ENCODE measurements at regions not wholly inside any gene's neighbourhood (a gene's known extent, or its start where the extent isn't known, plus 50 kb on each side); places are given as distances from the start of the nearest gene placed in this dataset.

GRCh38 chr5:86814315-86814714 is 196.6 kb downstream of the COX7C start:
- no peak for TF ChIP-seq CTCF (conservative IDR thresholded peaks at IDR 0.05)
- TF ChIP-seq ZFX (IDR thresholded peaks at IDR 0.05), result no peak
- no peak overlapping the region for H3K27ac ChIP-seq

DNA sequence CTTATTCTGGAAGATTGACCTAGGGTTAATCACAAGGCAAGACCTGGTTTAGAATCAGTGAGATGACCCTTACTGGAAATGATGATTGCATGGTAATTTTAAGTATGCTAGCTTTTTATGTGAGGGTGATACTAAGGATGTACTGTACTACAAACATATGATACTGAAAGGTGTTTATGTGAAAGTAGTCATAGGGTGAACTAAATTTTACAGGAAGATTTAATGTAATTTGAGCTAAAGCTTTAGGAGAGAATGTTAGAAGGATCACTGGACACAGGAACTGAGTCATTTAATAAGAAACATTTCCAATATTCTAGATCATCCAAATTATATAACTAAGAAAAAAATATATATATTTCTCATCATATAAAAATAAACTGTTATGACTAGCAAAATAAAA is 197.2 kb downstream of the COX7C start:
- TF ChIP-seq ZFX (IDR thresholded peaks at IDR 0.05), result no peak
- TF ChIP-seq CTCF (conservative IDR thresholded peaks at IDR 0.05), result no peak
- no peak overlapping the region for H3K27ac ChIP-seq

- no peak overlapping the region for H3K27ac ChIP-seq
- no peak for TF ChIP-seq CTCF (conservative IDR thresholded peaks at IDR 0.05)
- no peak for TF ChIP-seq ZFX (IDR thresholded peaks at IDR 0.05)
Measured at GRCh38 chr5:86824637-86825036, 206.9 kb downstream of the COX7C start.

- no peak for TF ChIP-seq CTCF (conservative IDR thresholded peaks at IDR 0.05)
- no peak for TF ChIP-seq ZFX (IDR thresholded peaks at IDR 0.05)
- no peak overlapping the region for H3K27ac ChIP-seq
Measured at GRCh38 chr5:86831128-86831527, 213.4 kb downstream of the COX7C start.

DNA sequence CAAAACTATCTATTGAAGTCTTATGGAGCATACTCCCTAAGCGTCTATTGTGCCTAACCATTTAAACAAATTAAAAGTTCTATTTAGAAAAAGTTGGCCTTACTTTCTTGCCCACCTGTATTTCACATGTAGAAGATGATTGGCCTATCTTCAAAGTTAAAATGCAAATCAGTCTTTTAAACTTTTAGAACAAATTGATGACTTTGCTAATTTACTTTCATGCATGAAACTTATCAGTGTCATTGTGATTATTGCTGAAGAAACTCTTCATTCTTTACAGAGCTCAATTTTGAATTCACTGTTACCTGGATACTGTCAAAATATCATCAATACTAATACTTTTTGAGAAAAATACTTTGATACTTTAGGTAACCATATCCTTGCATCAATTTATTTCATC is 216.1 kb downstream of the COX7C start:
- no peak overlapping the region for H3K27ac ChIP-seq
- TF ChIP-seq CTCF (conservative IDR thresholded peaks at IDR 0.05), result no peak
- TF ChIP-seq ZFX (IDR thresholded peaks at IDR 0.05), result no peak

GRCh38 chr5:86837610-86838009 is 219.9 kb downstream of the COX7C start:
- H3K27ac ChIP-seq, result no peak overlapping the region
- TF ChIP-seq ZFX (IDR thresholded peaks at IDR 0.05) (no peak), CTCF (conservative IDR thresholded peaks at IDR 0.05) (no peak)

- TF ChIP-seq CTCF (conservative IDR thresholded peaks at IDR 0.05) (no peak), ZFX (IDR thresholded peaks at IDR 0.05) (no peak)
- H3K27ac ChIP-seq, result no peak overlapping the region
Measured at GRCh38 chr5:86838083-86838482, 220.3 kb downstream of the COX7C start.
